BJ (cell line): ENCODE measurements at regions not wholly inside any gene's neighbourhood (a gene's known extent, or its start where the extent isn't known, plus 50 kb on each side); places are given as distances from the start of the nearest gene placed in this dataset.

Experiments used
- CTCF ChIA-PET: fragments of 350-600 bp; formaldehyde crosslinking; extraction: SDS; loops from one replicate; lab custom pipeline; 2021; ENCODE audit warnings: antibody characterized with exemption, inconsistent platforms; lab: Yijun Ruan, JAX
- POLR2A ChIA-PET: fragments of 300-600 bp; sonication (Branson Sonifier 250); formaldehyde crosslinking; extraction: SDS; loops from one replicate; lab custom pipeline; 2021; ENCODE audit warnings: antibody characterized with exemption; lab: Charles Lee
- DNase-seq: peaks from one replicate; pipeline ENCODE4 v3.0.0-alpha.2; 2011; ENCODE audit warnings: low read depth
- H3K27me3 ChIP-seq: 2 replicates; pipeline ENCODE4 v1.6.0; 2011; ENCODE audit warnings: low read length; ENCODE audit not compliant: control insufficient read depth, insufficient read depth
- H3K36me3 ChIP-seq: 2 replicates; pipeline ENCODE4 v1.5.1; 2011; ENCODE audit warnings: low read length; ENCODE audit not compliant: control insufficient read depth, insufficient read depth
- H3K4me3 ChIP-seq: 2 replicates; pipeline ENCODE4 v1.5.1; 2011; ENCODE audit warnings: low read depth, mild to moderate bottlenecking, control low read depth, low read length
- CTCF ChIP-seq: IDR thresholded peaks from 2 replicates; pipeline ENCODE4 v1.5.1; 2011; ENCODE audit warnings: low read depth, mild to moderate bottlenecking, control low read depth, inconsistent platforms, low read length, moderate library complexity; ENCODE audit not compliant: insufficient read depth

- no peak for DNase-seq
- H3K4me3 ChIP-seq, result no peak overlapping the region
- peak; percentile 96 for TF ChIP-seq CTCF
- ChIA-PET POLR2A (no interaction called here), CTCF (interaction anchor here (0.7 to 8.1 kb wide), 24 partner anchors 9 to 413 kb away, joined by 3 to 179 read pairs (median 3); no protein-coding TSS in a partner anchor)
- H3K27me3 ChIP-seq, result peaks cover 3% of the 10 kb centered on the region
- no peaks in the 10 kb centered on the region for H3K36me3 ChIP-seq
Measured at GRCh38 chr10:123582084-123582989, 83.8 kb upstream of the GPR26 start.

GRCh38 chr10:123583639-123584418 lies 82.3 kb upstream of the GPR26 start:
- ChIA-PET CTCF (interaction anchor here (0.6 to 8.1 kb wide), 10 partner anchors 9 to 397 kb away, joined by 3 to 179 read pairs (median 3); no protein-coding TSS in a partner anchor), POLR2A (no interaction called here)
- peaks cover 3% of the 10 kb centered on the region for H3K27me3 ChIP-seq

GRCh38 chr10:123584419-123584775 lies 81.8 kb upstream of the GPR26 start:
- DNase-seq, result no peak
- ChIA-PET CTCF (interaction anchor here (0.8 to 8.1 kb wide), 6 partner anchors 8 to 396 kb away, joined by 3 to 179 read pairs (median 3); no protein-coding TSS in a partner anchor), POLR2A (no interaction called here)
- no peak for TF ChIP-seq CTCF
- H3K27me3 ChIP-seq, result peaks cover 3% of the 10 kb centered on the region; the same call in 1 of the 2 replicates
- H3K4me3 ChIP-seq, result no peak overlapping the region
- no peaks in the 10 kb centered on the region for H3K36me3 ChIP-seq

More at GRCh38 chr10:123583639-123584418, 82.3 kb upstream of the GPR26 start:
- TF ChIP-seq CTCF, result peak; percentile 88
- Histone ChIP-seq H3K36me3 (no peaks in the 10 kb centered on the region), H3K4me3 (no peak overlapping the region)
- DNase-seq, result peak; percentile 41

- ChIA-PET POLR2A (no interaction called here), CTCF (interaction anchor here (1.1 to 8.1 kb wide), 3 partner anchors 12 to 380 kb away, joined by 3 to 179 read pairs (median 6); no protein-coding TSS in a partner anchor)
- no peak for TF ChIP-seq CTCF
- no peaks in the 10 kb centered on the region for H3K36me3 ChIP-seq
- H3K4me3 ChIP-seq, result no peak overlapping the region
- H3K27me3 ChIP-seq, result peaks cover 3% of the 10 kb centered on the region; the same call in 1 of the 2 replicates
- no peak for DNase-seq
Measured at GRCh38 chr10:123585477-123586445, 80.4 kb upstream of the GPR26 start.
